Brain microvascular endothelial cell (primary cell): ENCODE measurements at regions not wholly inside any gene's neighbourhood (a gene's known extent, or its start where the extent isn't known, plus 50 kb on each side); places are given as distances from the start of the nearest gene placed in this dataset.

Experiments used
- DNase-seq: peaks from one replicate; pipeline ENCODE4 v3.0.0-alpha.2; 2020
- H3K27ac ChIP-seq: fragments of 250-450 bp; sonication (Bioruptor Pico); 2 replicates; pipeline ENCODE4 v1.5.1; 2020; ENCODE audit warnings: mild to moderate bottlenecking, moderate library complexity
- H3K27me3 ChIP-seq: fragments of 250-450 bp; sonication (Bioruptor Pico); replicated peaks from 2 replicates; pipeline ENCODE4 v1.5.1; 2020; ENCODE audit warnings: mild to moderate bottlenecking
- H3K36me3 ChIP-seq: fragments of 250-450 bp; sonication (Bioruptor Pico); replicated peaks from 2 replicates; pipeline ENCODE4 v1.5.1; 2020; ENCODE audit warnings: mild to moderate bottlenecking
- H3K4me3 ChIP-seq: 2 replicates; pipeline ENCODE4 v1.5.1; 2011; ENCODE audit warnings: low read depth, mild to moderate bottlenecking, control low read depth, low read length, moderate library complexity
- in situ Hi-C: cut with HindIII; loops from 2 replicates; pipeline ENCODE4 v1.10.0; 2017; ENCODE audit warnings: low sequenced_read_pairs, low pct_ligation_motif_present
- TF ChIP-seq, protein P1 (sequence below): IDR thresholded peaks from 2 replicates; pipeline ENCODE4 v1.5.1; 2011; ENCODE audit warnings: low read depth, mild to moderate bottlenecking, moderate library complexity, low read length, control low read depth, inconsistent platforms; ENCODE audit errors: missing control alignments

DNA sequence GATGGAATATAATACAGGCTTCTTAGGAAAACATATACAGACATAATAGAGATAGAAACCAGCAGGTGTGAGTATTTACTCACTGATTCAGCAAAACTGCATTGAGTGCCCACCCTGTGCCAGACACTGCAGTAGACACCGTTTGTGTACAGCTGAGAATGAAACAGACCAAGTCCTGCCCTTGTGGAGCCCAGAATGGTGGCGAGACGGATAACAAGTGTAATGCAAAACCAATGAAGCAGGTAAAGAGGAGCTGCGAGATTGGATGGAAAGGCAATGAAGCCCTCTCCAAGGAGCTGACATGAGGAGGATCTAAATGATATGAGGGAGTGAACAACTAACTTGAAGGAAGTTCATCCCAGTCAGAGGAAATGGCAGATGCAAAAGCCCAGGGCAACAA, 256.4 kb downstream of the MEX3B start:
- in situ Hi-C loops: no loop called here
- H3K4me3 ChIP-seq: no peak overlapping the region
- no peak for DNase-seq
- no peaks in the 10 kb centered on the region for H3K36me3 ChIP-seq
- H3K27ac ChIP-seq: no peak overlapping the region
- no peaks in the 10 kb centered on the region for H3K27me3 ChIP-seq
- TF ChIP-seq, protein P1, sequence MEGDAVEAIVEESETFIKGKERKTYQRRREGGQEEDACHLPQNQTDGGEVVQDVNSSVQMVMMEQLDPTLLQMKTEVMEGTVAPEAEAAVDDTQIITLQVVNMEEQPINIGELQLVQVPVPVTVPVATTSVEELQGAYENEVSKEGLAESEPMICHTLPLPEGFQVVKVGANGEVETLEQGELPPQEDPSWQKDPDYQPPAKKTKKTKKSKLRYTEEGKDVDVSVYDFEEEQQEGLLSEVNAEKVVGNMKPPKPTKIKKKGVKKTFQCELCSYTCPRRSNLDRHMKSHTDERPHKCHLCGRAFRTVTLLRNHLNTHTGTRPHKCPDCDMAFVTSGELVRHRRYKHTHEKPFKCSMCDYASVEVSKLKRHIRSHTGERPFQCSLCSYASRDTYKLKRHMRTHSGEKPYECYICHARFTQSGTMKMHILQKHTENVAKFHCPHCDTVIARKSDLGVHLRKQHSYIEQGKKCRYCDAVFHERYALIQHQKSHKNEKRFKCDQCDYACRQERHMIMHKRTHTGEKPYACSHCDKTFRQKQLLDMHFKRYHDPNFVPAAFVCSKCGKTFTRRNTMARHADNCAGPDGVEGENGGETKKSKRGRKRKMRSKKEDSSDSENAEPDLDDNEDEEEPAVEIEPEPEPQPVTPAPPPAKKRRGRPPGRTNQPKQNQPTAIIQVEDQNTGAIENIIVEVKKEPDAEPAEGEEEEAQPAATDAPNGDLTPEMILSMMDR: no peak

DNA sequence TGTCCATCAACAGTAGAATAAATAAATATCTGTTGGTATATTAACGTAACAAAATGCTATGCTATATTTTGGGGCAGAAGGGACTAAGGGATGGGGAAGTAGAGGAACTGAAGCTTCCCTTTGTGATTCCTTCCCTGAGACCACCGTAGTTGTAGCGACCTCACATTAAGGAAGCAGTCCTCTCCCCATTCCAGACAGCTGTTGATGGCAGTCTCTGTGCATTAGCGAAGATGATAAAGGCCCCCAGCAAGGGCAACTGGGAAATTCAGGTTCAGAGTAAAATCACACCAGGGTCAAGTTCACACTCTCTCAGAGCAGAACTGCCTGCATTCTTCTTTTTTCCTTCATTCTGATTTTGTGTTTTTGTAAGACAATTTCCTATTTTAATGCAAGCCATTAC, 259.0 kb downstream of the MEX3B start:
- Histone ChIP-seq H3K27ac (no peak overlapping the region), H3K36me3 (no peaks in the 10 kb centered on the region), H3K27me3 (no peaks in the 10 kb centered on the region), H3K4me3 (no peak overlapping the region)
- DNase-seq: no peak
- in situ Hi-C loops: no loop called here
- TF ChIP-seq, protein P1: no peak

DNA sequence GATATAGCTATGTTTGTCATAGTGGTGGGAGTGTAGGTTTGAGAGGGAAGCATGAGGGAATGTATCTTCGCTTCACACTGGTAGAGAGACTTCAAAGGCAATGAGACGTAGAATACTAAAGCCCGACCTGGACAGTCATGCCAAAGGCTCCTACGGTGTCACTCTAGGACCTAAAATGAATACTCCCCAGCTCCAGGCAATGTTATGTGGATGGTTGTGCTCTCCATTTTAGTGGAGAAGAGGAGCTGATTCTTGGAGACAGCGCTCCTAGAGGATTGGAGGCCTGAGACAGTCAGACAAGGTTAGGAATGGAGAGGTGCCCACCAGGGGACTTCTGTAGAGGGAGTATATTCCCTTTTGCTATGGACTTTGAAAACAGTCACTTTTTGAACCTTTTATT, 260.1 kb downstream of the MEX3B start:
- Histone ChIP-seq H3K36me3 (no peaks in the 10 kb centered on the region), H3K27me3 (no peaks in the 10 kb centered on the region), H3K27ac (no peak overlapping the region), H3K4me3 (no peak overlapping the region)
- DNase-seq: no peak
- in situ Hi-C loops: no loop called here
- TF ChIP-seq, protein P1: no peak

- DNase-seq: no peak
- TF ChIP-seq, protein P1: no peak
Observed at GRCh38 chr15:81785181-81785580, 260.6 kb downstream of the MEX3B start.

DNA sequence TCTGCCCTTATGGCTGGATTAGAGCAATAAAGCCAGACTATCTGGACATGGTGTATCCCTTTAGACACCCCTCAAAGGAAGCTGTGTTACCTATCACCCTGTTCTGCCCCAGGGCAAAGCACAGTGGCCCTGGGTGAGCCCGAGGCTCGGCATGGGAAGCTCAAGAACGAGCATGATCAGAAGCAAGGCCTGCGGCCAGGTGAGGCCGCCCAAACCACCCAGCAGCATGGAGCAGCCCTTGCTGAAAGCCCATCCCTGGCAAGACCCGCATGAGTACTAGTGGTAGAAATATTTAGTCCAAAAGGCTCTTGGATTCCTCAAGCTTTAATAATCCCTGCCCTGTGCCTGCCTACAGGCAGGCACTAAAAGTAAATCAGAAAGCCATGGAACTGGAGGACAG, 261.1 kb downstream of the MEX3B start:
- TF ChIP-seq, protein P1: no peak
- no peaks in the 10 kb centered on the region for H3K27me3 ChIP-seq
- no peak overlapping the region for H3K27ac ChIP-seq
- in situ Hi-C loops: no loop called here
- no peak for DNase-seq
- no peak overlapping the region for H3K4me3 ChIP-seq
- H3K36me3 ChIP-seq: no peaks in the 10 kb centered on the region

More at GRCh38 chr15:81785181-81785580, 260.6 kb downstream of the MEX3B start:
- Histone ChIP-seq H3K27ac (no peak overlapping the region), H3K27me3 (no peaks in the 10 kb centered on the region), H3K4me3 (no peak overlapping the region), H3K36me3 (no peaks in the 10 kb centered on the region)
- in situ Hi-C loops: no loop called here

- in situ Hi-C loops: no loop called here
- H3K36me3 ChIP-seq: no peaks in the 10 kb centered on the region
- TF ChIP-seq, protein P1: no peak
Observed at GRCh38 chr15:81783586-81783985, 262.2 kb downstream of the MEX3B start.

More at GRCh38 chr15:81783586-81783985, 262.2 kb downstream of the MEX3B start:
- Histone ChIP-seq H3K4me3 (no peak overlapping the region), H3K27me3 (no peaks in the 10 kb centered on the region), H3K27ac (no peak overlapping the region)
- no peak for DNase-seq
